BJ (cell line): ENCODE measurements at regions not wholly inside any gene's neighbourhood (a gene's known extent, or its start where the extent isn't known, plus 50 kb on each side); places are given as distances from the start of the nearest gene placed in this dataset.

ENCODE experiments used
- CTCF ChIA-PET: fragments of 350-600 bp; formaldehyde crosslinking; extraction: SDS; loops from one replicate; lab custom pipeline; 2021; ENCODE audit warnings: antibody characterized with exemption, inconsistent platforms; lab: Yijun Ruan, JAX
- POLR2A ChIA-PET: fragments of 300-600 bp; sonication (Branson Sonifier 250); formaldehyde crosslinking; extraction: SDS; loops from one replicate; lab custom pipeline; 2021; ENCODE audit warnings: antibody characterized with exemption; lab: Charles Lee
- DNase-seq: peaks from one replicate; pipeline ENCODE4 v3.0.0-alpha.2; 2011; ENCODE audit warnings: low read depth
- H3K27me3 ChIP-seq: 2 replicates; pipeline ENCODE4 v1.6.0; 2011; ENCODE audit warnings: low read length; ENCODE audit not compliant: control insufficient read depth, insufficient read depth
- H3K36me3 ChIP-seq: 2 replicates; pipeline ENCODE4 v1.5.1; 2011; ENCODE audit warnings: low read length; ENCODE audit not compliant: control insufficient read depth, insufficient read depth
- H3K4me3 ChIP-seq: 2 replicates; pipeline ENCODE4 v1.5.1; 2011; ENCODE audit warnings: low read depth, mild to moderate bottlenecking, control low read depth, low read length
- TF ChIP-seq, protein P1 (sequence below): IDR thresholded peaks from 2 replicates; pipeline ENCODE4 v1.5.1; 2011; ENCODE audit warnings: low read depth, mild to moderate bottlenecking, control low read depth, inconsistent platforms, low read length, moderate library complexity; ENCODE audit not compliant: insufficient read depth

DNA sequence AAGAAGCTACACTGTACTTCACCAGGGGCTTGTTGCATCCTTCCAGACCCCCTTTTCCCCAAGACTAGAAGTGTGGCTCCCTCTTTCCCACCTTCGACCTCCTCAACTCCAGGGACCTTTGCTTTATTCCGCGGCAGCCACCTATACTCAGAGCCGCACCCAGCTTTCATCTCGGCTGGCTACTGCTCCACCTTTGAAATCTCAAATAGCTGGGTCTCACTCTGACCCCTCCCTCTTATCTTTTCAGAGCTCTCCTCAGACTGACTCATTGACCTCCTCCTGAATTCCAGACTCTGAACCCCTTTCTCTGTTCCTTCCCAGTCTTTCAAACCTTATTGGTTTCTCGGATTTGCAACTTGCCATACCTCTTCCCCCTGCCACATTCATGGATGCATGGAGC lies 144.7 kb upstream of the JUN start:
- TF ChIP-seq, protein P1, sequence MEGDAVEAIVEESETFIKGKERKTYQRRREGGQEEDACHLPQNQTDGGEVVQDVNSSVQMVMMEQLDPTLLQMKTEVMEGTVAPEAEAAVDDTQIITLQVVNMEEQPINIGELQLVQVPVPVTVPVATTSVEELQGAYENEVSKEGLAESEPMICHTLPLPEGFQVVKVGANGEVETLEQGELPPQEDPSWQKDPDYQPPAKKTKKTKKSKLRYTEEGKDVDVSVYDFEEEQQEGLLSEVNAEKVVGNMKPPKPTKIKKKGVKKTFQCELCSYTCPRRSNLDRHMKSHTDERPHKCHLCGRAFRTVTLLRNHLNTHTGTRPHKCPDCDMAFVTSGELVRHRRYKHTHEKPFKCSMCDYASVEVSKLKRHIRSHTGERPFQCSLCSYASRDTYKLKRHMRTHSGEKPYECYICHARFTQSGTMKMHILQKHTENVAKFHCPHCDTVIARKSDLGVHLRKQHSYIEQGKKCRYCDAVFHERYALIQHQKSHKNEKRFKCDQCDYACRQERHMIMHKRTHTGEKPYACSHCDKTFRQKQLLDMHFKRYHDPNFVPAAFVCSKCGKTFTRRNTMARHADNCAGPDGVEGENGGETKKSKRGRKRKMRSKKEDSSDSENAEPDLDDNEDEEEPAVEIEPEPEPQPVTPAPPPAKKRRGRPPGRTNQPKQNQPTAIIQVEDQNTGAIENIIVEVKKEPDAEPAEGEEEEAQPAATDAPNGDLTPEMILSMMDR: no peak
- ChIA-PET CTCF (interaction anchor here (0.9 to 1.3 kb wide), 2 partner anchors 9 to 10 kb away, joined by 3 to 5 read pairs; no protein-coding TSS in a partner anchor), POLR2A (no interaction called here)
- Histone ChIP-seq H3K27me3 (no peaks in the 10 kb centered on the region), H3K4me3 (no peak overlapping the region), H3K36me3 (no peaks in the 10 kb centered on the region)
- DNase-seq: no peak

DNA sequence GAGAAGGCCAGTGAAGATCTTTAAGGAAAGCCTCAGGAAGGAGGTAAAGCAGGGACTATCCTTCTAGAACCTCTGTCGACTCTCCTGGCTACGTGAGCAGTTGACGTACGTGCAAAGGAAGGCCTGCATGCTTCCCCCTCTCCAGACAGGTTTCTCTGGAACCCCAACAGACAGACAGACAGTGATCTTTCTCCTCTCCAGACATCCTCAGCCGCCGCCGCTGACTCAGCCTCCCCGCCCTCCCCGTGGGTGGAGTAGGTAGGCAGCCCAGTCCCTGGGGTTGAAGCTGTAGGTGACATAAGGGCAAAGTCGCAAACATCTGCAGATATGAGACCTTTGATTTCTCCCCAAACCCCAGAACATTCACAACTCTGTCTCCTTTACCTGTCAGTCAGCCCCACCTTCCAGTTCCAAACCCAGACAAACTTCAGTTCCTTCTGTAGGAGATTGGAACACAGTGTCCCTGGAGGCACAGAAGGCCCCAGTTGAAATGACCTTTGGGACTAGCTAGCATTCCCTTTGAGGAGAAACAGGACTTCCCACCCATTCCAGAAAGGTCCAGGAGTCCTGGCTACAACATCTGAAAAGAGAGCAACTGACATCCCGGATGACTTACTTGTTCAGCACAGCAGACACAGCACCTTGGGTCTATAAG lies 146.0 kb upstream of the JUN start:
- POLR2A ChIA-PET: no interaction called here
- no peak for DNase-seq

DNA sequence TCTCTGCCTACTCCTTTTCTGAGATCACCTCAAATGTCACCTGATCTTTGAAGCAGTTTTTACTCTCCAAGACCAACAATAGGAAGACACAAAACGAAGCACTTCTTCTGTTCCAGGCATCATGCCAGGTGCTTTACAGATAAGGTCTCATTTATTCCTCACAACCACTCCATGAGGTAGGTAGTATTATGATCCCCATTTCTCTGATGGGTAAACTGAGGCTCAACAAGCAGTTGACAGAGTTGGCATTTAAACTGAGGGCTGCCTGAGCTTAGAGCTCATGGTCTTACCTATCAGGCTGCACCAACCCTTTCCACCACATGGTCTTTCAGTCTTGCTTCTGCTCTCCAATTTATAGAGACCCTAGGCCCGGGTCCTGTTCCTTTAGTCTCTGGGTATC lies 147.2 kb upstream of the JUN start:
- no peak for DNase-seq
- CTCF ChIA-PET: no interaction called here
- Histone ChIP-seq H3K27me3 (no peaks in the 10 kb centered on the region), H3K36me3 (no peaks in the 10 kb centered on the region), H3K4me3 (no peak overlapping the region)
- POLR2A ChIA-PET: no interaction called here
- TF ChIP-seq, protein P1: no peak

More for the DNA sequence above, 146.0 kb upstream of the JUN start:
- CTCF ChIA-PET: no interaction called here
- no peaks in the 10 kb centered on the region for H3K36me3 ChIP-seq
- H3K4me3 ChIP-seq: no peak overlapping the region
- no peaks in the 10 kb centered on the region for H3K27me3 ChIP-seq
- TF ChIP-seq, protein P1: no peak

DNA sequence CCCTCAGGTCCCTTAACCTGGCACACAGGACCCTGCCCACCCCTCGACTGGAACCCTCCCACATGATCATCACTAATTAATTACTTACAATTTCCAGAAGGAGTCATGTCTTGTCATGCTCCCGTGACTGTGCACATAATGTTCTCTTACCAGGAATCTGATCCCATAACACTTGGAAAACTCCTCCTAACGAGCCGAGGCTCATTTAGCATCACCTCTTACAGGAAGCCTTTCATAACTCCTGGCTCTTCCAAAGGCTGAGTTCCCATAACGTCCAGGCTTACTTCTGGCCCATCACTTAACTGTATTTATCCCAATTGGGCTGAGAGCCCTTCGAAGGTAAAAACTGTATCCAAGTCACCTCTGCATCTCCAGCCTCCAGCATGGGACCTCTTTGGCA lies 147.9 kb upstream of the JUN start:
- ChIA-PET CTCF (interaction anchor here (0.7 kb wide), 1 partner anchor 35 kb away, joined by 3 read pairs; no protein-coding TSS in a partner anchor), POLR2A (no interaction called here)
- DNase-seq: no peak
- H3K36me3 ChIP-seq: no peaks in the 10 kb centered on the region
- no peak overlapping the region for H3K4me3 ChIP-seq
- TF ChIP-seq, protein P1: no peak
- H3K27me3 ChIP-seq: no peaks in the 10 kb centered on the region

DNA sequence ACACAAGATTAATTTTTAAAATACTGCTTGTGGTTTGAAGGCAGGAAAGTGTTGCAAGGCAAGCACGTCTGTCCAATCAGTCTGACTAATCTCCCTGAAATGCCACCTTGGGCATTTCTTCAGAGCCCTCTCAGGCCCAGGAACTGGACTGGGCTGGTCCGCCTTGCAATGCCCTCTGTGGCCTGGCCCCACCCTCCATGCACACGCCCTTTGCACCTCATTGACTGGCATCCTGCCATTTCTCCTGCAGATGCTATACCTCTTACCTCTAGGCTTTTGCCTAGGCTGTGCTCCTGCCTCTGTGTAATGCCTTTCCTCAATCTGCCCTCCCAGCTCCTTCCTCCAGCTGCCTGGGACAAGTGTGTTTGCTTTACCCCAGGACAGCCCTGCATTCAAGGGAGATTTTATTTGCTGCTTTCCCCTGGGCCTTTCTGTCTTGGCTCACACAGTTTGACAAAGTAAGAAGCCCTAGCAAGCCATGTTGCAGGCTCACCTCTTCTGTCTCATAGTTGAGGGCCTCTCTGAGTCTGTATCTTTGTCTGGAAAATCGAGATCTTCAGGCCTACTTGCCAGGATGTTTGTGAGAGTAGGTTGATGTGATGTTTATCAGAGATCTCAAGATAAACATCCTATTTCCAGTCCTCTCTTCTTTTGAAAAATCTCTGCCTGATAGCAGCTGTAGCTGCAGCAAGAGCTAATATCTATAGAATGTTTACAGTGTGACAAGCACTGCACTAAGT lies 149.2 kb upstream of the JUN start:
- ChIA-PET CTCF (interaction anchor here (0.8 to 1.2 kb wide), 2 partner anchors 9 to 10 kb away, joined by 3 read pairs; no protein-coding TSS in a partner anchor), POLR2A (no interaction called here)
- TF ChIP-seq, protein P1: no peak
- no peaks in the 10 kb centered on the region for H3K27me3 ChIP-seq
- DNase-seq: no peak
- no peak overlapping the region for H3K4me3 ChIP-seq
- no peaks in the 10 kb centered on the region for H3K36me3 ChIP-seq
